ENCODE measurements at regions not wholly inside any gene's neighbourhood (a gene's known extent, or its start where the extent isn't known, plus 50 kb on each side); places are given as distances from the start of the nearest gene placed in this dataset.

DNA sequence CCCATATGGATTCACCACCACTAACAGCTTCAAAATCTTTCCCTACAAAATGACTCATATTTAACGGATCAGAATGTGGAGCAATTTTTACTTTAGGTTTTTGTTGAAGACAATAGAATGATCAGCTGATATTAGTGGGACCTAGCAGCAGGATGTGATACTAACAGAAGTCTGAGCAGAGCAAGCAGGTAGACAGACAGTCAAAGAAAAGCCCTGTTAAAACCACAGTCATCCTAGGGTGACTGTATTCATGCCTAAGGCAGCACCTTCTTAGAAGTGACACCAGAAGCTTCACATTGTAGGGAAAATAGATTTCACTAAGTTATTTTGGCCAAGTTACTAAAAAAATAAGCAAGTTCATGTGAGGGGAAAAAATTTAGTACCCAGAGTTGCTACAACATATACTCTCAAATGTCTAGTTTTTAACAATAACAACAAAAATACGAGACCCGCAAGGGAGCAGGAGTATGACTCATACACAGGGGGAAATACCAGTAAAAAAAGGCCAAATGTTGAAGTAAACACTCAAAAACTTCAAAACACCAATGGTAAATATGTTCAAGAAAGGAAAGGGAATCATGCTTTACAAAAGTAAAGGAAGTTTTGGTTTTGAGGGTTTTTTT is 590.9 kb downstream of the EPHA3 start:
- DNase-seq, result no peak
- intact Hi-C loops (cut with DNase I), result no loop called here
- Histone ChIP-seq H3K4me3 (replicated peaks in 1 of 3) (no peak overlapping the region), H3K9me3 (no peaks in the 10 kb centered on the region), H3K27ac (no peak overlapping the region), H3K4me1 (no peaks in the 10 kb centered on the region), H3K36me3 (no peaks in the 10 kb centered on the region), H3K27me3 (no peaks in the 10 kb centered on the region)
- TF ChIP-seq, protein P1, sequence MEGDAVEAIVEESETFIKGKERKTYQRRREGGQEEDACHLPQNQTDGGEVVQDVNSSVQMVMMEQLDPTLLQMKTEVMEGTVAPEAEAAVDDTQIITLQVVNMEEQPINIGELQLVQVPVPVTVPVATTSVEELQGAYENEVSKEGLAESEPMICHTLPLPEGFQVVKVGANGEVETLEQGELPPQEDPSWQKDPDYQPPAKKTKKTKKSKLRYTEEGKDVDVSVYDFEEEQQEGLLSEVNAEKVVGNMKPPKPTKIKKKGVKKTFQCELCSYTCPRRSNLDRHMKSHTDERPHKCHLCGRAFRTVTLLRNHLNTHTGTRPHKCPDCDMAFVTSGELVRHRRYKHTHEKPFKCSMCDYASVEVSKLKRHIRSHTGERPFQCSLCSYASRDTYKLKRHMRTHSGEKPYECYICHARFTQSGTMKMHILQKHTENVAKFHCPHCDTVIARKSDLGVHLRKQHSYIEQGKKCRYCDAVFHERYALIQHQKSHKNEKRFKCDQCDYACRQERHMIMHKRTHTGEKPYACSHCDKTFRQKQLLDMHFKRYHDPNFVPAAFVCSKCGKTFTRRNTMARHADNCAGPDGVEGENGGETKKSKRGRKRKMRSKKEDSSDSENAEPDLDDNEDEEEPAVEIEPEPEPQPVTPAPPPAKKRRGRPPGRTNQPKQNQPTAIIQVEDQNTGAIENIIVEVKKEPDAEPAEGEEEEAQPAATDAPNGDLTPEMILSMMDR (IDR thresholded peaks at IDR 0.05), result no peak
- no peak for TF ChIP-seq POLR2A (IDR thresholded peaks at IDR 0.05)
- 84 to 92% methylated on average over 3 of the region's 3 CpGs for WGBS, 2 donors

- Histone ChIP-seq H3K27me3 (no peaks in the 10 kb centered on the region), H3K4me3 (replicated peaks in 1 of 3) (no peak overlapping the region), H3K9me3 (no peaks in the 10 kb centered on the region), H3K27ac (no peak overlapping the region), H3K36me3 (no peaks in the 10 kb centered on the region), H3K4me1 (no peaks in the 10 kb centered on the region)
- intact Hi-C loops (cut with DNase I), result no loop called here
- WGBS, 2 donors, result 89 to 91% methylated on average over 4 of the region's 4 CpGs
- no peak for TF ChIP-seq POLR2A (IDR thresholded peaks at IDR 0.05)
- TF ChIP-seq, protein P1 (IDR thresholded peaks at IDR 0.05), result no peak
- no peak for DNase-seq
These were observed 591.8 kb downstream of the EPHA3 start for GRCh38 chr3:89699229-89699628.

DNA sequence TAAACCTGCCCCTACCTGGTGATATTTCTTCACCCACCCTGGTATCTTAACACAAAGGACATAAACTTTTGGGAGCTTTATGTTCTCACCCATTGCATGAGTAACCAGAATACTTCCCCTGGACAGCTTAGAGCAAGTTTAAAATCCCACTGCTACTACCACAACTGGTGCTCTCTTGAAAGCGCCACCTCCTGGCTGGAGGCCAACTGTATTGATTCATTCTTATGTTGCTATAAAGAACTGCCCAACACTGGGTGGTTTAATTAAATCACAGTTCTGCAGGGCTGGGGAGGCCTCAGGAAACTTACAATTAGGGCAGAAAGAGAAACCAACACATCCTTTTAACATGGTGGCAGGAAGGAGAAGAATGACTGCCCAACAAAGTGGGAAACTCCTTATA is 592.4 kb downstream of the EPHA3 start:
- Histone ChIP-seq H3K9me3 (no peaks in the 10 kb centered on the region), H3K27me3 (no peaks in the 10 kb centered on the region), H3K27ac (no peak overlapping the region), H3K4me3 (replicated peaks in 1 of 3) (no peak overlapping the region), H3K4me1 (no peaks in the 10 kb centered on the region), H3K36me3 (no peaks in the 10 kb centered on the region)
- 75 to 80% methylated on average over 1 of the region's 1 CpG for WGBS, 2 donors
- TF ChIP-seq, protein P1 (IDR thresholded peaks at IDR 0.05), result no peak
- no peak for TF ChIP-seq POLR2A (IDR thresholded peaks at IDR 0.05)
- no peak for DNase-seq
- intact Hi-C loops (cut with DNase I), result no loop called here

GRCh38 chr3:89702404-89702803 is 595.0 kb downstream of the EPHA3 start:
- no peaks in the 10 kb centered on the region for H3K36me3 ChIP-seq
- TF ChIP-seq, protein P1 (IDR thresholded peaks at IDR 0.05), result no peak
- TF ChIP-seq POLR2A (IDR thresholded peaks at IDR 0.05), result no peak
- H3K9me3 ChIP-seq, result no peaks in the 10 kb centered on the region
- no peak for DNase-seq
- intact Hi-C loops (cut with DNase I), result no loop called here
- H3K4me1 ChIP-seq, result no peaks in the 10 kb centered on the region
- no peak overlapping the region for H3K4me3 ChIP-seq (replicated peaks in 1 of 3)
- 88 to 92% methylated on average over 5 of the region's 5 CpGs for WGBS, 2 donors
- no peaks in the 10 kb centered on the region for H3K27me3 ChIP-seq
- no peak overlapping the region for H3K27ac ChIP-seq

GRCh38 chr3:89713196-89713595 is 605.8 kb downstream of the EPHA3 start:
- H3K9me3 ChIP-seq, result no peaks in the 10 kb centered on the region

More at GRCh38 chr3:89713196-89713595, 605.8 kb downstream of the EPHA3 start:
- H3K27ac ChIP-seq, result no peak overlapping the region
- no peaks in the 10 kb centered on the region for H3K4me1 ChIP-seq
- H3K27me3 ChIP-seq, result no peaks in the 10 kb centered on the region
- intact Hi-C loops (cut with DNase I), result no loop called here
- 80 to 86% methylated on average over 3 of the region's 3 CpGs for WGBS, 2 donors
- TF ChIP-seq, protein P1 (IDR thresholded peaks at IDR 0.05), result no peak
- no peak for TF ChIP-seq POLR2A (IDR thresholded peaks at IDR 0.05)
- H3K4me3 ChIP-seq (replicated peaks in 1 of 3), result no peak overlapping the region
- H3K36me3 ChIP-seq, result no peaks in the 10 kb centered on the region
- DNase-seq, result no peak
